ENCODE measurements at regions not wholly inside any gene's neighbourhood (a gene's known extent, or its start where the extent isn't known, plus 50 kb on each side); places are given as distances from the start of the nearest gene placed in this dataset.

DNA sequence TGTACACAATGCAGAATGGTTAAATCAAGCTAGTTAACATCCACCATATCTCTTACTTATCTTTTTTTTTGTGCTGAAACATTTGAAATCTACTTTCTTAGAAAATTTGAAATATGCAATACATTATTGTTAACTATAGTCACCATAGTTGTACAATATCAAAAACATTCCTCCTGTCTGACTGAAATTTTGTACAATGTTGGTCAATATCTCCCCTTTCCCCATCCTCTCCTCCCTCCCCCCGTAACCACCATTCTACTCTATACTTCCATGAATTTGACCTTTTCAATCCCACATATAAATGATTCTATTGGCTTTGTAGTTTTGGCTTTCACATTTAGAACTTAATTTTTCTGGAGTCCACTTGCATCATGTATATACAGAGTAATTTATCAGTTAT lies 63.5 kb upstream of the DCD start:
- no peak for DNase-seq

DNA sequence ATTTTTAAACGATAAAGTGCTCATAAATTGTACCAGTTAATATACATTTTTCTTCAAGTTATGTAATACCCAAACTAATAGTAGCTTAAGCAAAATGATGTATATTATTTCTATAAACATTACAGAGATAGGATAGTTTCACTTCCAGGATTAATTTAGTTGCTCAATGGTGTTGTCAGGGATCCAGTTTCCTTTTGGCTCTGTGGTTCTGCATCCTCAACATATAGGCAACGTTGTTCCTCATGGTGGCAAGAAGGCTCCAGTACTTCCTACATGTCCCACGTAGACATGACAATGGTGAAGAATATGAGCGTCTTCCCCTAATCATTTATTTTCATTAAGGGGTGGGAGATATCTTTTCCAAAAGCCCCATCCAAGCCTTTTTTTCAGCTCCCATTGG lies 60.7 kb upstream of the DCD start:
- no peak for DNase-seq

DNA sequence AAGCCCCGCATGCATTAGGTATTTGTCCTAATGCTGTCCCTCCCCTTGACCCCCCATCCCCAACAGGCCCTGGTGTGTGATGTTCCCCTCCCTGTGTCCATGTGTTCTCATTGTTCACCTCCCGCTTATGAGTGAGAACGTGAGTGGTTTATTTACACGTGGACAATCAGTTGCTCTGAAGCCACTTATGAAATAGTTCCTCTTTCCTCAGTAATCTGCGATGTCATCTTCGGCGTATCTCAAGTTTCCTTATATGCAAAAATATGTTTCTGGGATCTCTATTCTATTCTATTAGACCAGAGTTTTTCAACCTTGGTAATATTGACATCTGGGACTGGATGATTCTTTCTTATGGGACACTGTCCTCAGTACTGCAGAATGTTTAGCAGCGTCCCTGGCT lies 56.0 kb upstream of the DCD start:
- no peak for DNase-seq

DNA sequence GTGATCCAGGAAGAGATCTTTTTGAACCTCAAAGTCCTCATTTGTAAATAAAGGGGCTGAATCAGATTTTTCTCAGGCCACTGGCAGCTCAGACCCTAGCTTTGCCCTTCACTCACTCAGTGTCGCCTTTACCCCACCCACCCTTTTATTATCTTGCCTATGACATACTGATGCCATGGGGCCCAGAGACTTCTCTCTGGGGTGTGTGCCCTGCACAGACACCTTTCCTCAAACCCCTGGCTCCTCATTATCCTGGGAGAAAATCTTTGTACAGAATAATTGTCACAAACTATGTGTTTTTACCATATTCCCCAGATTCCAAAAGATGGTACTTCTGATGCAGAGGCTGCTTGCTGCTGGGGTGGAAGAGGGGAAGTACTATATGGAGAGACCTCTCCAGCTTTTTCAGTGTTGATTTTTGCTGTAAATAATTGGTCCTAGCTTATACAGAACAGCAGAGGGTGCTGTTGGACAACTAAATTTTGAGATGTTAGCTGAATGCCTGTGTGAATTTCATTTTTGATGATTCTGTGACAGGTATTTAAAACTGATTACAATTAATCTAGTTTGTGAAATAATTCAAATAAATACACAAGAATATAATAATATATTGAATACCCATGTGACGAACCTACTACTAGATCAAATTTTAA lies 53.9 kb upstream of the DCD start:
- peak; percentile 53 for DNase-seq

DNA sequence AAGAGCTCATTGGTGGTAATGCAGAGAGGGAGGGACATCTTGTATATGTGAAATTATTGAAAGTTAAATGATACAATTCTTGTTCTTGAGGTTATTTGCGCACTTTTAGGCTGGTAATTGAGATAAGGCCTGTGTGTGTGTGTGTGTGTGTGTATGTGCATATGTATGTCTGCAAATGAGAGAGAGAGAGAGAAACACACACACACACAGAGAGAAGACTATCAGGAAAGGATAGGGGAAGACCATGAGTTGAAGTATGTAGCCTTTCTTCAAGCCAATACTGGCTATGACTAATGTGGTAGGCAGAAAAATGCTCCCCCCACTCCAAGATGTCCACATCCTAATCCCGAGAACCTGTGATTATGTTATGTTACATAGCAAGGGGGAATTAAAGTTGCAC lies 52.7 kb upstream of the DCD start:
- DNase-seq, result no peak

DNA sequence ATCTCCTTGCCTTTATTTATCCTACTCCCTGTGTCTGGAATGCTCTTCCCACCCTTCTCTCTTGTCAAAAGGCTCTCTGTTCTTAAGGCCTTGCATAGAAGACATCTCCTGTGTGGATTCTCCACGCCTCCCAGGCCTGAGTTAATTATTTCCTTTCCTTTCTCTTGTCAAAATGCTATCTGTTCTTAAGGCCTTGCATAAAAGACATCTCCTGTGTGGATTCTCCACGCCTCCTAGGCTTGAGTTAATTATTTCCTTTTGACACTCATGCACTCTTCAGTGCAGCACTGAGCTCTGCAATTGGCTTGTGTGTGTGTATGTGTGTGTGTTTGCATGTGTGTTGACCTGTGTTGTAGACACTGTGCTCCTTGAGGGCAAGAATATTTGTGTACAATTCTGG lies 52.1 kb upstream of the DCD start:
- DNase-seq, result no peak

All from NCI-H69 (cell line).